Activated CD8-positive, alpha-beta memory T cell treated with anti-CD3 and anti-CD28 coated beads, Interleukin-2, amount 10 ng/mL, durations not matched to agents 7 days and 5 days (primary cell): ENCODE measurements at regions not wholly inside any gene's neighbourhood (a gene's known extent, or its start where the extent isn't known, plus 50 kb on each side); places are given as distances from the start of the nearest gene placed in this dataset. TPM values are rescaled to one million over a fixed set of nuclear protein-coding genes. Genes with fewer than 3 reads are reported as not detected.
"Not testable (repeated sequence)": the region's sequence is repeated elsewhere in the genome, so short reads cannot be mapped to it uniquely, and the experiment has no call there.

ENCODE experiments used
- ATAC-seq: fragments of 150-1000 bp; cut with Tn5 transposase; one replicate; pipeline ENCODE4 v1.10.0; 2021; ENCODE audit warnings: moderate library complexity
- CTCF ChIA-PET: fragments of 350-600 bp; sonication (Branson Sonifier 250); formaldehyde crosslinking; loops from one replicate; lab custom pipeline; 2021; ENCODE audit warnings: antibody characterized with exemption; lab: Charles Lee
- DNase-seq: peaks from one replicate; pipeline ENCODE4 v3.0.0-alpha.2; 2020
- H3K27ac Mint-ChIP-seq: one replicate; pipeline ENCODE4 v1.8.0; 2021; ENCODE audit warnings: mild to moderate bottlenecking, mixed read lengths
- H3K27me3 Mint-ChIP-seq: one replicate; pipeline ENCODE4 v1.8.0; 2021; ENCODE audit warnings: mixed read lengths
- H3K36me3 Mint-ChIP-seq: one replicate; pipeline ENCODE4 v1.8.0; 2021; ENCODE audit warnings: mild to moderate bottlenecking, mixed read lengths
- H3K4me1 Mint-ChIP-seq: one replicate; pipeline ENCODE4 v1.8.0; 2021; ENCODE audit warnings: mixed read lengths
- H3K4me3 Mint-ChIP-seq: one replicate; pipeline ENCODE4 v1.8.0; 2021; ENCODE audit warnings: mild to moderate bottlenecking, moderate library complexity, mixed read lengths
- H3K9me3 Mint-ChIP-seq: one replicate; pipeline ENCODE4 v1.8.0; 2022; ENCODE audit warnings: low read depth, mixed read lengths
- microRNA-seq: library from miRNA; unstranded; fragments of <30 nt; microRNA quantifications from one replicate; pipeline ENCODE4 v1.2.0, GENCODE V29; 2022

DNA sequence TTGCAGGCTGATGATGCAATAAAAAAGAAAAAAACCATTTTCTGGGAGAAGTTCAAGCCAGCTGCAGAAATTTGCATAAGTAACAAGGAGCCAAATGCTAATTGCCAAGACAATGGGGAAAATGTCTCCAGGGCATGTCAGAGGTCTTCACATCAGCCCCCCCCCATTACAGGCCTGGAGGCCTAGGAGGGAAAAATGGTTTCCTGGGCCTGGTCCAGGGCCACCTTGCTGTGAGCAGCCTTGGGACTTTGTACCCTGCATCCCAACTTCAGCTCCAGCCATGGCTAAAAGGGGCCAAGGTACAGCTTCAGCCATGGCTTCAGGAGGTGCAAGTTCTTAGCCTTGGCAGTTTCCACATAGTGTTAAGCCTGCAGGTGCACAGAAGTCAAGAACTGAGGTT, 160.0 kb upstream of the IRS4 start:
- H3K4me3 Mint-ChIP-seq, DNase-seq, H3K4me1 Mint-ChIP-seq, ATAC-seq, H3K36me3 Mint-ChIP-seq, H3K27me3 Mint-ChIP-seq, H3K27ac Mint-ChIP-seq, CTCF ChIA-PET, H3K9me3 Mint-ChIP-seq: not testable (repeated sequence)

GRCh38 chrX:108892501-108892900, 156.1 kb upstream of the IRS4 start:
- CTCF ChIA-PET: no interaction called here
- ATAC-seq (no peak), DNase-seq (no peak)
- peaks cover 3% of the 10 kb centered on the region for H3K9me3 Mint-ChIP-seq
- H3K36me3 Mint-ChIP-seq: no peaks in the 10 kb centered on the region
- no peak overlapping the region for H3K4me3 Mint-ChIP-seq
- H3K27ac Mint-ChIP-seq: no peak overlapping the region
- no peaks in the 10 kb centered on the region for H3K4me1 Mint-ChIP-seq
- H3K27me3 Mint-ChIP-seq: no peaks in the 10 kb centered on the region

- H3K4me1 Mint-ChIP-seq: no peaks in the 10 kb centered on the region
- H3K27ac Mint-ChIP-seq: no peak overlapping the region
- no peak for DNase-seq
- CTCF ChIA-PET: no interaction called here
- no peaks in the 10 kb centered on the region for H3K36me3 Mint-ChIP-seq
- H3K9me3 Mint-ChIP-seq: peaks cover 3% of the 10 kb centered on the region
- H3K4me3 Mint-ChIP-seq: no peak overlapping the region
- H3K27me3 Mint-ChIP-seq: no peaks in the 10 kb centered on the region
- no peak for ATAC-seq
These were observed 139.2 kb upstream of the IRS4 start for GRCh38 chrX:108875548-108875947.

DNA sequence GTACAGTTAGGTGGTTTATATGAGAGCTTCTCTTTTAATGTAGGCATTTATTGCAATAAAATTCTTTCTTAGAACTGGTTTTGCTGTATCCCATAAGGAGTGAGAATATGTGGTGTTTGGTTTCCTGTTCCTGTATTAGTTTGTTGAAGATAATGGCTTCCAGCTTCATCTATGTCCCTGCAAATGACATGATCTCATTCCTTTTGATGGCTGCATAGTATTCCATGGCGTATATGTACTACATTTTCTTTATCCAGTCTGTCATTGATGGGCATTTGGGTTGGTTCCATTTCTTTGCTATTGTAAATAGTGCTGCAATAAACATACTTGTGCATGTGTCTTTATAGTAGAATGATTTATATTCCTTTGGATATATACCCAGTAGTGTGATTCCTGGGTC, 106.7 kb upstream of the IRS4 start:
- H3K27me3 Mint-ChIP-seq, H3K27ac Mint-ChIP-seq, H3K9me3 Mint-ChIP-seq, H3K4me1 Mint-ChIP-seq, ATAC-seq, H3K4me3 Mint-ChIP-seq, DNase-seq, H3K36me3 Mint-ChIP-seq, CTCF ChIA-PET: not testable (repeated sequence)

GRCh38 chrX:108833993-108834392, 97.6 kb upstream of the IRS4 start:
- no peak for ATAC-seq
- CTCF ChIA-PET: no interaction called here
- no peak overlapping the region for H3K4me3 Mint-ChIP-seq
- no peak for DNase-seq
- peaks cover 1% of the 10 kb centered on the region for H3K36me3 Mint-ChIP-seq
- no peaks in the 10 kb centered on the region for H3K4me1 Mint-ChIP-seq
- H3K9me3 Mint-ChIP-seq: peaks cover 8% of the 10 kb centered on the region
- H3K27me3 Mint-ChIP-seq: no peaks in the 10 kb centered on the region
- H3K27ac Mint-ChIP-seq: no peak overlapping the region

GRCh38 chrX:108811891-108812290, 75.5 kb upstream of the IRS4 start:
- H3K27ac Mint-ChIP-seq: no peak overlapping the region
- H3K27me3 Mint-ChIP-seq: no peaks in the 10 kb centered on the region
- no peaks in the 10 kb centered on the region for H3K4me1 Mint-ChIP-seq
- peaks cover 3% of the 10 kb centered on the region for H3K9me3 Mint-ChIP-seq
- DNase-seq (no peak), ATAC-seq (no peak)
- H3K4me3 Mint-ChIP-seq: no peak overlapping the region
- CTCF ChIA-PET: no interaction called here
- no peaks in the 10 kb centered on the region for H3K36me3 Mint-ChIP-seq

- CTCF ChIA-PET: no interaction called here
- Mint-ChIP-seq H3K4me1 (no peaks in the 10 kb centered on the region), H3K27me3 (no peaks in the 10 kb centered on the region), H3K27ac (no peak overlapping the region), H3K4me3 (no peak overlapping the region), H3K36me3 (no peaks in the 10 kb centered on the region), H3K9me3 (peaks cover 2% of the 10 kb centered on the region)
- no peak for ATAC-seq
- no peak for DNase-seq
These were observed 58.9 kb upstream of the IRS4 start for GRCh38 chrX:108795240-108795639.

Small RNAs in the stretch of these regions (microRNA-seq; reads per million reads assigned to microRNA genes)
- not detected for gene MIR6087
